ENCODE measurements at regions not wholly inside any gene's neighbourhood (a gene's known extent, or its start where the extent isn't known, plus 50 kb on each side); places are given as distances from the start of the nearest gene placed in this dataset.
"Not testable (repeated sequence)": the region's sequence is repeated elsewhere in the genome, so short reads cannot be mapped to it uniquely, and the experiment has no call there.

DNA sequence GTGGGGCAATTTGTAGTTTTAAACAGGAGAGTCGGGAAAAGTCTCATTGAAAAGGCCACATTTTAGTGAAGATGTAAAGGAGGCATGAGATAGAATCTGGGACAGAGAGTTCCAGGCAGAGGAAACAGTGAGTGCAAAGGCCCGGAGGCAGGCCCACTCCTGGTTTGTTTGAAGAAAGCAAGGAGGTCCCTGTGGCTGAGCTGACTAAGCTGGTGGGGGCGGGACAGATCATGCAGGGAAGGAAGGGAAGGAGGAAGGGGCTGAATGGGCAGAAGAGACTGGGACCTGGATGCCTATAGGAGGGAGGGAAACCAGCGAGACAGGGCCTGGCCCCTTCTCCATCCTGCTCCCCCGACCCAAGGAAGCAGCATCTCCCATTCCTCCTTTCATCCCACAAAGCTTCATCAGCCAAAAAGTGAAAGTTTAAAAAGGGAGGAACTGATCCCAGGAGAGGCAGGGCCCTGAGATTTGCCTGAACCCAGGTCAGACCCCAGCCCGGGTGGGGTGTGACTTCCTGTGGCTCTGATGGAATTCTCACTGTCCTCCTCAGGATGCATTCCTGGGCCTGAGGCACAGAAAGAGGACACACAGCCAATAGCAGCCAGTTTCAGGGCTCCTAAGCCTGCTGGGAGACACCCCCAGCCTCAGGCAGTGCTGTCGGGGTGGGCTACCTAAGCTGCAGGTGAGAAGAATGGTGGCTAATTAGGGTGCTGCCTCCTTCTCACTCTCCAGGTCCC is 54.2 kb upstream of the SIRPA start:
- TF ChIP-seq, protein P1, sequence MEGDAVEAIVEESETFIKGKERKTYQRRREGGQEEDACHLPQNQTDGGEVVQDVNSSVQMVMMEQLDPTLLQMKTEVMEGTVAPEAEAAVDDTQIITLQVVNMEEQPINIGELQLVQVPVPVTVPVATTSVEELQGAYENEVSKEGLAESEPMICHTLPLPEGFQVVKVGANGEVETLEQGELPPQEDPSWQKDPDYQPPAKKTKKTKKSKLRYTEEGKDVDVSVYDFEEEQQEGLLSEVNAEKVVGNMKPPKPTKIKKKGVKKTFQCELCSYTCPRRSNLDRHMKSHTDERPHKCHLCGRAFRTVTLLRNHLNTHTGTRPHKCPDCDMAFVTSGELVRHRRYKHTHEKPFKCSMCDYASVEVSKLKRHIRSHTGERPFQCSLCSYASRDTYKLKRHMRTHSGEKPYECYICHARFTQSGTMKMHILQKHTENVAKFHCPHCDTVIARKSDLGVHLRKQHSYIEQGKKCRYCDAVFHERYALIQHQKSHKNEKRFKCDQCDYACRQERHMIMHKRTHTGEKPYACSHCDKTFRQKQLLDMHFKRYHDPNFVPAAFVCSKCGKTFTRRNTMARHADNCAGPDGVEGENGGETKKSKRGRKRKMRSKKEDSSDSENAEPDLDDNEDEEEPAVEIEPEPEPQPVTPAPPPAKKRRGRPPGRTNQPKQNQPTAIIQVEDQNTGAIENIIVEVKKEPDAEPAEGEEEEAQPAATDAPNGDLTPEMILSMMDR (optimal IDR thresholded peaks at IDR 0.05 in 1 of 3, IDR thresholded peaks at IDR 0.05 in 1 of 3, conservative IDR thresholded peaks at IDR 0.05 in 1 of 3; ENCODE audit: extremely low read depth in 1 of 3, insufficient read depth in 2 of 3, low read length in 3 of 3), result no peak
- TF ChIP-seq EZH2 (IDR thresholded peaks at IDR 0.05; ENCODE audit: low read length), result no peak
- Histone ChIP-seq H3K27me3 (ENCODE audit: control insufficient read depth, extremely low read depth, insufficient read depth, low read length) (no peaks in the 10 kb centered on the region), H3K9me3 (ENCODE audit: control insufficient read depth, low read depth, low read length) (peaks cover 6% of the 10 kb centered on the region), H2AFZ (ENCODE audit: control insufficient read depth, low read length) (no peak overlapping the region), H3K4me3 (ENCODE audit: control insufficient read depth in 2 of 3, extremely low read depth in 1 of 3, insufficient read depth in 2 of 3, low read depth in 1 of 3, low read length in 3 of 3) (no peak overlapping the region), H3K4me1 (ENCODE audit: control insufficient read depth, extremely low read depth, insufficient read depth, low read length) (peaks cover 21% of the 10 kb centered on the region), H3K27ac (ENCODE audit: control insufficient read depth, insufficient read depth, low read length) (no peak overlapping the region), H3K79me2 (ENCODE audit: control insufficient read depth, insufficient read depth, low read length) (no peaks in the 10 kb centered on the region), H3K4me2 (ENCODE audit: control insufficient read depth, extremely low read depth, insufficient read depth, low read depth, low read length) (peak overlapping the region; percentile 15), H3K36me3 (ENCODE audit: control insufficient read depth in 2 of 2, extremely low read depth in 1 of 2, insufficient read depth in 2 of 2, low read length in 2 of 2) (no peaks in the 10 kb centered on the region), H3K9me1 (ENCODE audit: control insufficient read depth, extremely low read depth, insufficient read depth, low read length) (no peaks in the 10 kb centered on the region), H4K20me1 (ENCODE audit: control insufficient read depth, extremely low read depth, insufficient read depth, low read length) (no peaks in the 10 kb centered on the region), H3K9ac (ENCODE audit: control insufficient read depth, extremely low read depth, insufficient read depth, low read length) (no peak overlapping the region)
- dilution Hi-C loops (cut with MboI; ENCODE audit: extremely low pct_ligation_motif_present, low sequenced_read_pairs), result no loop called here
- FAIRE-seq (no peak), DNase-seq (ENCODE audit: low read depth, low spot score) (no peak)

DNA sequence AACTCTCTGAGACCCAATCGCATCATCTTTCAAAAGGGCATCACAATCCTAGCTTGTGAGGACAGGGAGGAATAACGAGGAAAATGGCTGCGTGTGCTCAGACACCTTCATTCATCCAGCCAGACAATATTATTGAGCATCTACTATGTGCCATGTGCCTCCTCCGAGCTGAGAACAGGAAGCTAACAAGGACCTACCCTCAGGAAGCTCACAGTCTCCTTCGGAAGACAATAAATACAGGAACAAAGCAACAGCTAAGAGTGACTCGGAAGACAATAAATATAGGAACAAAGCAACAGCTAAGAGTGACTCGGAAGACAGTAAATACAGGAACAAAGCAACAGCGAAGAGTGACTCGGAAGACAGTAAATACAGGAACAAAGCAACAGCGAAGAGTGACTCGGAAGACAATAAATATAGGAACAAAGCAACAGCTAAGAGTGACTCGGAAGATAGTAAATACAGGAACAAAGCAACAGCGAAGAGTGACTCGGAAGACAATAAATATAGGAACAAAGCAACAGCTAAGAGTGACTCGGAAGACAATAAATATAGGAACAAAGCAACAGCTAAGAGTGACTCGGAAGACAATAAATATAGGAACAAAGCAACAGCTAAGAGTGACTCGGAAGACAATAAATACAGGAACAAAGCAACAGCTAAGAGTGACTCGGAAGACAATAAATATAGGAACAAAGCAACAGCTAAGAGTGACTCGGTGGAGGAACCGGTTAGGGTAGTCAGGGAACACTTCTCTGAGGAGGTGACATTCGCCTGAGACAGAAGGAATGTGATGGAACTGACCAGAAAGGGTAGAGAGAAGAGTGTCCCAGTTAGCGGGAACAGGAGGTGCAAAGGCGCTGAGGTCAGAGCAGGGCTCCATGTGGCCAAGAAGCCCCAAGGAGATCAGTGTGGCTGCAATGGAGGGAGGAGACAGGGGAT is 55.6 kb upstream of the SIRPA start:
- H3K27me3 ChIP-seq (ENCODE audit: control insufficient read depth, extremely low read depth, insufficient read depth, low read length); H3K9ac ChIP-seq (ENCODE audit: control insufficient read depth, extremely low read depth, insufficient read depth, low read length); H3K4me3 ChIP-seq (ENCODE audit: control insufficient read depth in 2 of 3, extremely low read depth in 1 of 3, insufficient read depth in 2 of 3, low read depth in 1 of 3, low read length in 3 of 3); DNase-seq (ENCODE audit: low read depth, low spot score); H3K36me3 ChIP-seq (ENCODE audit: control insufficient read depth in 2 of 2, extremely low read depth in 1 of 2, insufficient read depth in 2 of 2, low read length in 2 of 2); FAIRE-seq; H3K4me2 ChIP-seq (ENCODE audit: control insufficient read depth, extremely low read depth, insufficient read depth, low read depth, low read length); H4K20me1 ChIP-seq (ENCODE audit: control insufficient read depth, extremely low read depth, insufficient read depth, low read length); H2AFZ ChIP-seq (ENCODE audit: control insufficient read depth, low read length); dilution Hi-C loops (cut with MboI; ENCODE audit: extremely low pct_ligation_motif_present, low sequenced_read_pairs); H3K79me2 ChIP-seq (ENCODE audit: control insufficient read depth, insufficient read depth, low read length); H3K9me3 ChIP-seq (ENCODE audit: control insufficient read depth, low read depth, low read length); H3K9me1 ChIP-seq (ENCODE audit: control insufficient read depth, extremely low read depth, insufficient read depth, low read length): not testable (repeated sequence)
- Histone ChIP-seq H3K4me1 (ENCODE audit: control insufficient read depth, extremely low read depth, insufficient read depth, low read length) (peaks cover 21% of the 10 kb centered on the region), H3K27ac (ENCODE audit: control insufficient read depth, insufficient read depth, low read length) (peak overlapping the region; percentile 22)
